RWPE2 (cell line): ENCODE measurements at regions not wholly inside any gene's neighbourhood (a gene's known extent, or its start where the extent isn't known, plus 50 kb on each side); places are given as distances from the start of the nearest gene placed in this dataset.
A peak's percentile ranks its signal among the peaks of the same experiment; 100 is the strongest.

Experiments used
- ATAC-seq: fragments of 200-7000 bp; cut with Tn5 transposase; 3 replicates; pipeline ENCODE4 v1.9.1; 2021; ENCODE audit warnings: low read depth
- DNase-seq: peaks from one replicate; pipeline ENCODE4 v3.0.0-alpha.2; 2020; ENCODE audit warnings: low spot score
- H3K27ac ChIP-seq: fragments of 450-650 bp; 2 replicates; pipeline ENCODE4 v1.5.1; 2017; ENCODE audit warnings: mild to moderate bottlenecking; ENCODE audit not compliant: poor library complexity, severe bottlenecking
- H3K27me3 ChIP-seq: fragments of 250-450 bp; sonication (Bioruptor Pico); 2 replicates; pipeline ENCODE4 v1.5.1; 2021; ENCODE audit warnings: mild to moderate bottlenecking, moderate library complexity; ENCODE audit not compliant: insufficient read depth, poor library complexity, severe bottlenecking
- H3K36me3 ChIP-seq: fragments of 250-450 bp; sonication (Bioruptor Pico); 2 replicates; pipeline ENCODE4 v1.5.1; 2020; ENCODE audit warnings: low read depth, mild to moderate bottlenecking, moderate library complexity
- H3K4me1 ChIP-seq: fragments of 250-450 bp; sonication (Bioruptor Pico); 2 replicates; pipeline ENCODE4 v1.5.1; 2021; ENCODE audit warnings: mild to moderate bottlenecking, moderate library complexity; ENCODE audit not compliant: insufficient read depth, poor library complexity, severe bottlenecking
- H3K4me3 ChIP-seq: fragments of 250-450 bp; sonication (Bioruptor Pico); 2 replicates; pipeline ENCODE4 v1.5.1; 2021; ENCODE audit warnings: mild to moderate bottlenecking, moderate library complexity; ENCODE audit not compliant: severe bottlenecking
- H3K9me3 ChIP-seq: fragments of 250-450 bp; sonication (Bioruptor Pico); 2 replicates; pipeline ENCODE4 v1.5.1; 2021; ENCODE audit warnings: mild to moderate bottlenecking, moderate library complexity; ENCODE audit not compliant: severe bottlenecking
- TF ChIP-seq, protein P1 (sequence below): fragments of 450-650 bp; IDR thresholded peaks from one replicate; pipeline ENCODE4 v1.5.1; 2017; ENCODE audit warnings: mild to moderate bottlenecking, moderate library complexity; ENCODE audit not compliant: poor library complexity, severe bottlenecking

DNA sequence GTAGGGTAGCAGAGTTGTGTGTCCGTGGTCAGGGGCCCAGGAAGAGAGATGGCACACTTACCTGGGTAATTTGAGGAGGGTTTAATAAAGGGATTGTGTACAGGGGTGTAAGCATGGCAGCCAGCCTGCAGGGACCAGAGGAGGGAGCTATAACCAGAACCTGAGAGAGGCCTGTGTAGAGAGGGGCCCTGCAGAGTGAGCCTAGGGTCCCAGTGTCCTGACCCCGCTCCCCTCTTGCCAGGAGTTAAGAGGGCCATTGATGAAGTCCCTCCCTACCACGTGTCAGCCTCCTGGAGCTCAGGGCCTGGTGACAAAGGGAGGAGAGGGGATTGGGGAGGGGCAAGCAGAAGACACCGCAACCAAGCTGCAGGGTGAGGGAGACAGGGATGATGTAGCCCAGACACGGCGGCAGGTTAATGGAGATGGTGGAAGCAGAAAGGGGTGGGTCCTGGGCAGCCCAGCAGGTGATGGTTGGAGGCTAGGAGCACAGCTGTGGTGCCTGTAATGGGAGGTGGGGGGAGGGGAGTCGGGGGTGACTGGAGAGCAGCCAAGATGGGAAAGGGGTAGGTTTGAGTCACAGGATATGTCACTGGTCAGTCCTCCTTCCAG is 165.4 kb upstream of the TOPAZ1 start:
- DNase-seq = no peak
- Histone ChIP-seq H3K27me3 (no peaks in the 10 kb centered on the region), H3K27ac (no peak overlapping the region), H3K4me1 (peaks cover 11% of the 10 kb centered on the region), H3K36me3 (peaks cover 10% of the 10 kb centered on the region; the same call in 1 of the 2 replicates), H3K4me3 (no peak overlapping the region), H3K9me3 (no peaks in the 10 kb centered on the region)
- TF ChIP-seq, protein P1, sequence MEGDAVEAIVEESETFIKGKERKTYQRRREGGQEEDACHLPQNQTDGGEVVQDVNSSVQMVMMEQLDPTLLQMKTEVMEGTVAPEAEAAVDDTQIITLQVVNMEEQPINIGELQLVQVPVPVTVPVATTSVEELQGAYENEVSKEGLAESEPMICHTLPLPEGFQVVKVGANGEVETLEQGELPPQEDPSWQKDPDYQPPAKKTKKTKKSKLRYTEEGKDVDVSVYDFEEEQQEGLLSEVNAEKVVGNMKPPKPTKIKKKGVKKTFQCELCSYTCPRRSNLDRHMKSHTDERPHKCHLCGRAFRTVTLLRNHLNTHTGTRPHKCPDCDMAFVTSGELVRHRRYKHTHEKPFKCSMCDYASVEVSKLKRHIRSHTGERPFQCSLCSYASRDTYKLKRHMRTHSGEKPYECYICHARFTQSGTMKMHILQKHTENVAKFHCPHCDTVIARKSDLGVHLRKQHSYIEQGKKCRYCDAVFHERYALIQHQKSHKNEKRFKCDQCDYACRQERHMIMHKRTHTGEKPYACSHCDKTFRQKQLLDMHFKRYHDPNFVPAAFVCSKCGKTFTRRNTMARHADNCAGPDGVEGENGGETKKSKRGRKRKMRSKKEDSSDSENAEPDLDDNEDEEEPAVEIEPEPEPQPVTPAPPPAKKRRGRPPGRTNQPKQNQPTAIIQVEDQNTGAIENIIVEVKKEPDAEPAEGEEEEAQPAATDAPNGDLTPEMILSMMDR = no peak
- ATAC-seq = no peak; the same call in 2 of the 3 replicates

DNA sequence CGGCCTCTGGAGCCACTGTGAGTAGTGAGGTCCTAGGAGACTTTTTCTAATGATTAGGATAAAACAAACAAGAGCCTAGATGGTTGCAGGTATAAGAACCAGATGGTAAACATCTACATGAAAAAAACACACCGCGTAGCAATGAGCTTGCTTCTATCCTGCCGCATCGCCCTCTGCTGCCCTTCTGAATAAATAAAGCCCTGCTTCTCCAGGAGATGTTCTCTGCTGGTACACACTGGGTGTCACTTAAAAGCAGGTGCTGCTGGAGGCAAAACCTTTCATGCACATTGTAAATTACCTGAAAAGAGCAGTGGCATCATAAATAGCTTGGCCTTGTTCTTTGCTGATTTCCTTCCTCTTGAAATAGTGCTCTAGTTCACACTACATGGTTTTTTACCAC is 164.4 kb upstream of the TOPAZ1 start:
- TF ChIP-seq, protein P1 = peak; percentile 10
- Histone ChIP-seq H3K27ac (no peak overlapping the region), H3K4me3 (no peak overlapping the region), H3K4me1 (peaks cover 11% of the 10 kb centered on the region), H3K36me3 (peaks cover 9% of the 10 kb centered on the region; the same call in 1 of the 2 replicates), H3K27me3 (no peaks in the 10 kb centered on the region), H3K9me3 (no peaks in the 10 kb centered on the region)
- DNase-seq (no peak), ATAC-seq (no peak)

DNA sequence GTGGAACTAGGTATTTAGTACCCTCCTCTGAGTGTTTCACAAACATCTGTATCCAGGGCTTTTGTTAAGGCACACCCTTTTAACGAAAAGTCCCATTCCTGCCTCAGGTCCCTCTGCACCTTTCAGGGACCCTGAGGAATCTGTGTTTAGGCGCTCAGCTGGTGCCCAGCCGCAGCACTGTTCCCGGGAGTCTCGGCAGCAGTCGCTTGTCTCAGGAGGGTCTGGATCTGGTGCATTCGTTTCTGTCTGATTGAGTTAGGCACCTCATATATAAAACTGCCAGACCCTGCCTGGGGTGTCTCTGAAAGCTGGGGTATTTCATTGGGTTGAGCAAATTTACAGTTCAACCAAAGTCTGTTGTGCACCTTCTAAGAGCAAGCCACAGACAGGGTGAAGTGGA is 162.8 kb upstream of the TOPAZ1 start:
- no peaks in the 10 kb centered on the region for H3K9me3 ChIP-seq
- H3K36me3 ChIP-seq = peaks cover 9% of the 10 kb centered on the region; the same call in 1 of the 2 replicates
- H3K4me1 ChIP-seq = peaks cover 11% of the 10 kb centered on the region
- DNase-seq = no peak
- ATAC-seq = no peak
- no peak overlapping the region for H3K27ac ChIP-seq
- H3K27me3 ChIP-seq = no peaks in the 10 kb centered on the region
- no peak overlapping the region for H3K4me3 ChIP-seq
- TF ChIP-seq, protein P1 = no peak

DNA sequence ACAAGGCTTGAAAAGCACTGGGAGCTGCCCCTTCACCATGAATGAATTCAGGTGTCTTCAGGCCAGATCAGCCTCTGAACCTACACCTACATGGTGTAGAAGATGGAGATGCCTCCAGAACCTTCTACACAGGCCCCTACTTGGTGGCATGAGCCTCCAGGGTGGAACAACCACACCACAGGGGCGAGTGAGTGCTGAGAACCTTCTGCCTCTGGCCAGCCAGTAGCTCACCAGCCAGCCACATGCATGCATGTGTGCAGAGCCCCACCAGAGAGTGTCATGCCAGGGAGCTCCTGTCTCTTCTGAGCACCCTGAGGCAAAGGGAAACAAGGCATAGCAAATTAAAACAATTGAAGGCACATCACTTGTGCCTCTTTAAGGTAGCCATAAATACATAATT is 161.8 kb upstream of the TOPAZ1 start:
- TF ChIP-seq, protein P1 = no peak
- DNase-seq (no peak), ATAC-seq (no peak)
- H3K4me3 ChIP-seq = no peak overlapping the region
- peaks cover 1% of the 10 kb centered on the region for H3K4me1 ChIP-seq
- no peak overlapping the region for H3K27ac ChIP-seq
- H3K9me3 ChIP-seq = no peaks in the 10 kb centered on the region
- no peaks in the 10 kb centered on the region for H3K27me3 ChIP-seq
- peaks cover 19% of the 10 kb centered on the region; the same call in 1 of the 2 replicates for H3K36me3 ChIP-seq

DNA sequence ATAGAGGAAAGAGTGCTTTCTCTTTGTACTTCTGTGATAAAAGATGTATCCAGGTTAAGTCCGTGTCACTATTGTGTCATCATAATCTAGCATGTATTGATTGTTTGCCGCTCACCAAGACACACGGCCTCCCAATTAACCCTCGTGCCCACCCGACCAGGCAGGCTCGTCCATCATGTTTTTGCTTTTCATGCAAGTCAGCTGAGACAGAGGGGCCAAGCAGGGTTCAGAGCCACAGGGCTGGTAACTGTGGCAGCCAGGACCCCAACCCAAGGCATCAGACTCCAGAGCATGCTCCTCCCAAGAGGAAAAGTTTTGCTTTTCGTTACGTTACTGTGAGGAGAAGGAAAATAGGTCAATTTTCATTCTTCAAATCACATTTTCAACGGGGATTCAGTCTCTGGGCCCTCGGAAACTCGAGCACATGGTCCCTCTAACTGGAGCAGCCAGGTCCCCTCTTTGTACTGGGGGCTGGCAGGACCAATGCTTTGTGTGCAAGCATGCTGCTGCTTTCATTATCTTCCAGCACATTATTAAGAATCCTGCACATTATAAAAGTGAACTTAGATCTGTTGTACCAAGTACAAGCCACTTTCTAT is 161.1 kb upstream of the TOPAZ1 start:
- TF ChIP-seq, protein P1 = no peak
- ATAC-seq (no peak), DNase-seq (no peak)
- H3K36me3 ChIP-seq = peaks cover 19% of the 10 kb centered on the region; the same call in 1 of the 2 replicates
- H3K4me3 ChIP-seq = no peak overlapping the region
- no peaks in the 10 kb centered on the region for H3K4me1 ChIP-seq
- H3K27me3 ChIP-seq = no peaks in the 10 kb centered on the region
- no peaks in the 10 kb centered on the region for H3K9me3 ChIP-seq
- no peak overlapping the region for H3K27ac ChIP-seq
